Panc1 (cell line): ENCODE measurements at regions not wholly inside any gene's neighbourhood (a gene's known extent, or its start where the extent isn't known, plus 50 kb on each side); places are given as distances from the start of the nearest gene placed in this dataset.

Source experiments
- TF ChIP-seq, protein P1 (sequence below): fragments of 450-650 bp; IDR thresholded peaks from 2 replicates; pipeline ENCODE4 v1.5.1; 2017; ENCODE audit warnings: mild to moderate bottlenecking
- TF ChIP-seq, protein P2 (sequence below), 2 experiments: IDR thresholded peaks; 2 replicates each; pipeline ENCODE4 v1.6.1; 2011 to 2012; ENCODE audit warnings: low read depth in 2 of 2, control low read depth in 1 of 2, low read length in 1 of 2, mild to moderate bottlenecking in 1 of 2, moderate library complexity in 1 of 2; ENCODE audit not compliant: insufficient read depth in 1 of 2

DNA sequence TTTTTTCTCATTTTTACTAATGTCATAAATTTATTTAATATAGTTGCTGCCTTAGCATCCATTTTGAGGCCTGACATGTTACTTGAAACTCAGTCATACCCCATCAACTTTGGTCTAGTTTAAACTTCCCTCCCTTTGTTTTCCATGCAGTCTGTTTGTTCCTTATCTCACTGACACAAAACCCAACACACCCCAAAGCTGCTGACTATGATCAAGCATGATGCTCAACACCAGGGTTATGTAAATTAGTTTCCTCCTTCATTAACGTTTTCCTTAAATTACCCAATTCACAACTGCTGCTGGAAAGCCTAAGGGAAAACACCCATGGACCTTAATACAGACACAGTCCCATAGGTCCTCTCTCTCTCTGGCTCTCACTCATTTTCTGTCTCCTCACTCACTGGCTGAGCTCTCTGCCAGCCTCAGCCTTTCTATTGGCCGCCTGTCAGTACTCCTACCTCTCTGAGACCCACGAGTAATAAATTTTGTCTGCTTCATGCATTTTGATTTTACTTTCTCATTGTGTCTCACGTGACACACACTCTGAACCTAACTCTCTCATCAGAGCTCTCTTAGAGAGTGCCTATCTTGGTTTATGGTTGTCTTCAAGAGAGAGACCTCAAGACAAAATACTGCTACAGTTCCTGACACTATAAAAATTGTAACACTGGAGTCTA is 904.5 kb downstream of the C6orf118 start:
- TF ChIP-seq, protein P1, sequence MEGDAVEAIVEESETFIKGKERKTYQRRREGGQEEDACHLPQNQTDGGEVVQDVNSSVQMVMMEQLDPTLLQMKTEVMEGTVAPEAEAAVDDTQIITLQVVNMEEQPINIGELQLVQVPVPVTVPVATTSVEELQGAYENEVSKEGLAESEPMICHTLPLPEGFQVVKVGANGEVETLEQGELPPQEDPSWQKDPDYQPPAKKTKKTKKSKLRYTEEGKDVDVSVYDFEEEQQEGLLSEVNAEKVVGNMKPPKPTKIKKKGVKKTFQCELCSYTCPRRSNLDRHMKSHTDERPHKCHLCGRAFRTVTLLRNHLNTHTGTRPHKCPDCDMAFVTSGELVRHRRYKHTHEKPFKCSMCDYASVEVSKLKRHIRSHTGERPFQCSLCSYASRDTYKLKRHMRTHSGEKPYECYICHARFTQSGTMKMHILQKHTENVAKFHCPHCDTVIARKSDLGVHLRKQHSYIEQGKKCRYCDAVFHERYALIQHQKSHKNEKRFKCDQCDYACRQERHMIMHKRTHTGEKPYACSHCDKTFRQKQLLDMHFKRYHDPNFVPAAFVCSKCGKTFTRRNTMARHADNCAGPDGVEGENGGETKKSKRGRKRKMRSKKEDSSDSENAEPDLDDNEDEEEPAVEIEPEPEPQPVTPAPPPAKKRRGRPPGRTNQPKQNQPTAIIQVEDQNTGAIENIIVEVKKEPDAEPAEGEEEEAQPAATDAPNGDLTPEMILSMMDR = no peak
- TF ChIP-seq, protein P2, sequence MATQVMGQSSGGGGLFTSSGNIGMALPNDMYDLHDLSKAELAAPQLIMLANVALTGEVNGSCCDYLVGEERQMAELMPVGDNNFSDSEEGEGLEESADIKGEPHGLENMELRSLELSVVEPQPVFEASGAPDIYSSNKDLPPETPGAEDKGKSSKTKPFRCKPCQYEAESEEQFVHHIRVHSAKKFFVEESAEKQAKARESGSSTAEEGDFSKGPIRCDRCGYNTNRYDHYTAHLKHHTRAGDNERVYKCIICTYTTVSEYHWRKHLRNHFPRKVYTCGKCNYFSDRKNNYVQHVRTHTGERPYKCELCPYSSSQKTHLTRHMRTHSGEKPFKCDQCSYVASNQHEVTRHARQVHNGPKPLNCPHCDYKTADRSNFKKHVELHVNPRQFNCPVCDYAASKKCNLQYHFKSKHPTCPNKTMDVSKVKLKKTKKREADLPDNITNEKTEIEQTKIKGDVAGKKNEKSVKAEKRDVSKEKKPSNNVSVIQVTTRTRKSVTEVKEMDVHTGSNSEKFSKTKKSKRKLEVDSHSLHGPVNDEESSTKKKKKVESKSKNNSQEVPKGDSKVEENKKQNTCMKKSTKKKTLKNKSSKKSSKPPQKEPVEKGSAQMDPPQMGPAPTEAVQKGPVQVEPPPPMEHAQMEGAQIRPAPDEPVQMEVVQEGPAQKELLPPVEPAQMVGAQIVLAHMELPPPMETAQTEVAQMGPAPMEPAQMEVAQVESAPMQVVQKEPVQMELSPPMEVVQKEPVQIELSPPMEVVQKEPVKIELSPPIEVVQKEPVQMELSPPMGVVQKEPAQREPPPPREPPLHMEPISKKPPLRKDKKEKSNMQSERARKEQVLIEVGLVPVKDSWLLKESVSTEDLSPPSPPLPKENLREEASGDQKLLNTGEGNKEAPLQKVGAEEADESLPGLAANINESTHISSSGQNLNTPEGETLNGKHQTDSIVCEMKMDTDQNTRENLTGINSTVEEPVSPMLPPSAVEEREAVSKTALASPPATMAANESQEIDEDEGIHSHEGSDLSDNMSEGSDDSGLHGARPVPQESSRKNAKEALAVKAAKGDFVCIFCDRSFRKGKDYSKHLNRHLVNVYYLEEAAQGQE (IDR thresholded peaks at IDR 0.05; ENCODE audit: insufficient read depth in 1 of 2, low read depth in 2 of 2, low read length in 1 of 2) = no peak
